T-helper 1 cell (primary cell): ENCODE measurements at regions not wholly inside any gene's neighbourhood (a gene's known extent, or its start where the extent isn't known, plus 50 kb on each side); places are given as distances from the start of the nearest gene placed in this dataset.
"Not testable (repeated sequence)": the region's sequence is repeated elsewhere in the genome, so short reads cannot be mapped to it uniquely, and the experiment has no call there.

Source experiments
- DNase-seq, 5 donors: peaks; one replicate each; pipeline ENCODE4 v3.0.0-alpha.2; 2012 to 2020

GRCh38 chr7:28330384-28331070 lies 81.8 kb upstream of the CREB5 start:
- DNase-seq, result peak in 1 of 5 donors; percentile 29

DNA sequence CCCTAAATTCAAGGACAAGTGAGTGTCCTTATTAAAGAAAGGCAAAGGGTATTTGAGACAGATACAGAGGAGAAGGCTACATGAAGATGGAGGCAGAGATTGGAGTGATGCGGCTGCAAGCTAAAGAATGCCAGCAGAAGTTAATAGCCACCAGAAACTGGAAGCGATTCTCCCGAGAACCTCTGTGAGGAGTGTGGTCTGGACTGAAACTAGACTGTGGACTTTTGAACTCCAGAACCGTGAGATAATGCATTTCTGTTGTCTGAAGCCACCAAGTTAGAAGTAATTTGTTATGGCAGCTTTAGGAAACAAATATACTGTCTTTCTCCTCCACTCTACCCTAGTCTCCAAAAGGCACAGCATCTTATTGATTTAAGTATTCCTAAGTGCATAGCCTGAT lies 80.3 kb upstream of the CREB5 start:
- no peak for DNase-seq

- not testable (repeated sequence) for DNase-seq
Measured at GRCh38 chr7:28333548-28333947, 78.8 kb upstream of the CREB5 start.

- no peak for DNase-seq
Measured at GRCh38 chr7:28336806-28337205, 75.5 kb upstream of the CREB5 start.

DNA sequence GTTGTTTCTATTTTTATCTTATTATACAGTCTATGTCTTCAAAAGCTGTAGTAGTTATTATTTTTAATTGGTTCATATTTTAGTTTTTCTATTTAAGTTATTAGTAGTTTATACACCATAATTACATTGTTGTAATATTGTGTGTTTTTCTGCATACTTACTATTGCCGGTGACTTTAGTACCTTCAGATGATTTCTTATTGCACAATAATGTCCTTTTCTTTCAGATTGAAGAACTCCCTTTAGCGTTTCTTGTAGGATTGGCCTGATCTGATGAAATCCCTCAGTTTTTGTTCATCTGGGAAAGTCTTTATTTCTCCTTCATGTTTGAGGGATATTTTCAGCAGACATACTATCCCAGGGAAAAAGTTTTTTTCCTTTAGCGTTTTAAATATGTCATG lies 74.3 kb upstream of the CREB5 start:
- DNase-seq, result no peak

- DNase-seq, result no peak
Measured at GRCh38 chr7:28343462-28343861, 68.9 kb upstream of the CREB5 start.

DNA sequence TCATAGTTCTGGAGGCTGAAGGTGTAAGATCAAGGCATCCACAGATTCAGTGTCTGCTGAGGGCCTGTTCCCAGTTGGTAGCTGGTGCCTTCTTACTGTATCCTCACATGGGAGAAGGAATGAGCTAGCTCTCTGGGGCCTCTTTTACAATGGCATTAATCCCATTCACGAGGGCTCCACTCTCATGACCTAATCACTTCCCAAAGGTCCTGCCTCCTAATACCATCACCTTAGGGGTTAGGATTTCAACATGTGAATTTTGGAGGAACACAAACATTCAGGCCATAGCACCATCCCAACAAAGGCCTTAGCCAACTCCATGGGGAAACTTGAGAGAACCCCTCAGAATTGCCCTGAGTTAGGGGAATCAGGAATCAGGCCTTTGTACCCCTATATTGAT lies 66.1 kb upstream of the CREB5 start:
- no peak for DNase-seq

DNA sequence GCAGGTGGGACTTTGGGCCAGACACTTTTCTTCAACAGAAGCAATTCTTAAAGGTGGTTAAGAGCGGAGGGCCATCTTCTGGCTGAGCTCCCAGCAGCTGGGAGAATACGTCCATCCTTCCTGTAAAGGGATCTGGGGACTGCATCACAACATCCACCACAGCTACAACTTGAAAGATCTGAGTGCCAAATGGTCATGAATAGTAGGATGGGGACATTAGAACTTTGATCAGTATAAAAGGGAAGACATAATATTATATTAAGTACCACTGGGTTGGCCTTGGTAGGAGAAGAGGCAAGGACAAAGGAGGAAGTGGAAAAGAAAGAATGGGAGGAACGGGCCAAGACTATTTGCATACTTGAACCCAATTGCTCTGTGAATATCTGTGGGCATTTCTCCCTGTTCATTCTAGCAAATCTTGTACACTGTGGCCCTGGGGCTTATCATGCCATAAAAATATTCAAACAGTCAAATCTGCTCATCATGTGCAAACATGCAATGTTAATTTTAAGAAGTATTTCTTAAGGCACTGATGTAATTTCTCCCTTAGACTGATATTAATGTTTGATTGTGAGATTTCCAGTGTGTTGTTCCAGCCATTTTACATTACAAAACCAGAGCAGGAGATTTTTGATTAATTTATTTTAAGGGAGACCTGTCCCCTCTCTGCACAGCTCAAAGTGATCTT lies 65.5 kb upstream of the CREB5 start:
- no peak for DNase-seq

DNA sequence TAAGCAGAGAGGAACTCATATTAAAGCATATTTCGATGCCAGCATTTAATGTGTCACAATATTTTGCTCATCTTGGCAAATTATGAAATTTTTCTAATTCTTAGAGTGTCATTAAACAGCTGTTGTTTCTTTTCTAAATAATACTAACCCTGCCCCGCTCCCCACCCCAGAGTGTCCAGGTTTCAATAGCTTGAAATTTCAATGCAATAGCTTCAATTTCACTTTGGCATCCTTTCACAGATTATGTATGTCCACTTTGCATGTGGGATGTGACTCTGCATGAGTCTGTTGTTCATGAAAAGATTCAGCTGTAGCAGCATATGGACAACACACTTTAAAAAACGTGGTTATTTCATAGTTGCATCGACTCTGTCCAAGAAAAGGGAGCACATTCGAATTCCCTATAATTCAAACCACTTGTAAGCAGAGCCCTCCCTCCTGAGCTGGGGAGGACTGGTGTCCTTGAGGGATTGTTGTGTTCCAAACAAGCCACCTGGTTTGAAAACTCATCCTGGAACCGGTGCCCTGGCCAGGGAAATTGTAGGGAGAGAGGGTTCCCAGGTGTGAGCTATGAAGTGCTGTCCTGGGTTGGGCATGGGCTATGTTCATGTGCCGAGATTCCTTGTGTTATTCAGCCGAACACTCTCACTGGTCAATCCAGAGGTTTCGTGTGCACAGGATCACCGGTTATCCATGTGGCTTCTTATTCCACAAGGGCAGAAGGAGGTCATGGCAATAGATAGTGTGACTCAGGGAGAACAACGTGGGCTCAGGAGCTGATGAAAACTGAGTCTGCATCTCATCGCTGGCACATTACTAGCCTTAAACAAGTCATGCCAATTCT lies 64.6 kb upstream of the CREB5 start:
- DNase-seq, result no peak

DNA sequence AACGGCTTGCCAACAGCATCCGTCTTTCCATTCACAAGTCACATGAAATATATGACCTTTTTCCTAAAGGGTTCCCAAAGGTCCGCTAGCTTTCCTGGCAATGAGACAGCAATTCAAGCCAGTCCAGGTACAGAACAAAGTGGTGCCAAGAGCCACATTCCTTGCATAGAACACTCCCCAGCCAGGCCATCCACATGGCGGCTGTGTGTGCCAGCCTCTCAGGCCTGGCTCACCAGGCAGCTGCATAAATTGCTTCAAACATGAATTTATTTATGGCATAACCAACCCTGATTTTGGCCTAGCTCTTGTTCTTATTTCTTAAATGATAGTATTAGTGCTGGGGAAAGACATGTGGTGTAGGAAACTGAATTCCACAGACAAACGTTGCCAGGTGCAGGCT lies 63.7 kb upstream of the CREB5 start:
- no peak for DNase-seq

DNA sequence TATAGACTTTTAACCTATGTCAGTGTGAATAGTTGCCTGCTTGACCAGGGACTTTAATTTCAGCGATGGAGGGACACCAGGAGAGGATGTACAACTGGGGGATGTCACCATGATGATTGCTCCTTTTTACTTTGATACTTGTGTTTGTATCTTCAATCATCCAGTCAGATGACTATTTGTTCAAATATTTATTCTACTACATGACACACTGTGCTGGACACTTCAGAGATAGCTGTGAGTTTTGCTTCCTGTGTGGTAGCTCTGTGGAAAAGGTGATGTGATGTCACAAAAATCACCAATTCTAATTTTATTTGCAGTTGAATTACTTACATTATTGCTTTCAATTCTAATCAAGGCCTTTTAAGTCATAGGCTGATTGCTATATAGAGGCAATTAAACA lies 62.7 kb upstream of the CREB5 start:
- DNase-seq, result no peak

- DNase-seq, result no peak
Measured at GRCh38 chr7:28350662-28351061, 61.7 kb upstream of the CREB5 start.

GRCh38 chr7:28351450-28351849 lies 60.9 kb upstream of the CREB5 start:
- no peak for DNase-seq

DNA sequence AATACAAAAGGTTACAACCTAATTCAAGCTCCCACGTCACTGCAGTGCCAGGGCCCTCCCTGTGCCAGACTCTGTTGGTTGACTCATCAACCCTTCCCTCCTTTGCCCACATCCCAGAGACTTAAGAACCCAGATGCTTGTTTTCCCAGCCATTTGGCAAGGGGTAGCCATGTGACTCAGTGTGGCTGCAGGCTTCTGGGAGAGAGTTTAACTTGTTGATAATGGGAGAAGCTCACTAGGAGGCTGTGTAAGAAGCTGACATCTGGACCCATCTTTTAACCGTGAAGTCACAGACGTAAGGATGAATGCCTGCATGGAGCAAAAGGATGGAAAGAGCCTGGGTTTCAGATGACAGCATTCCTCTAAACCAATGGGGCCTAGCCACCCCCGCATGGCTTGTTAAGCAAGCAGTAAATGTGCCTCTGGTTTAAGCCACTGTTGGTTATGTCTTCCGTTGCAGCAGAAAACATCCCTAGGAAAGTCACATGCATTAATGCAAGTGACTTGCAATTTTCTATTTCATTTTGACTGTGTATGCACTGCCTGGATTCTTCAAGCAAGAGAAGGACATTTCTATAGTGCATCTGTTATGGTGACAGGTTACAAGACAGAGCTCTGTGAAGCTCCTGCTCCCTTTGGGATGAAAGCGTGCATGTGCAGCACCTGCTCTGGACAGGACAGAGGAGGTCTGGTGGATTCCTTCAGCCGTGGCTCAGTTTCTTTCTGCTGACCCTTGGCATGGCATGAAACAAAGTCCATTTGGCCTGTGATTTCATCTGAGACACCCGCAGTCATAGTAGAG lies 57.5 kb upstream of the CREB5 start:
- no peak for DNase-seq

GRCh38 chr7:28355635-28356319 lies 56.5 kb upstream of the CREB5 start:
- no peak for DNase-seq

- no peak for DNase-seq
Measured at GRCh38 chr7:28356619-28357018, 55.7 kb upstream of the CREB5 start.

GRCh38 chr7:28358423-28358868 lies 53.9 kb upstream of the CREB5 start:
- no peak for DNase-seq

DNA sequence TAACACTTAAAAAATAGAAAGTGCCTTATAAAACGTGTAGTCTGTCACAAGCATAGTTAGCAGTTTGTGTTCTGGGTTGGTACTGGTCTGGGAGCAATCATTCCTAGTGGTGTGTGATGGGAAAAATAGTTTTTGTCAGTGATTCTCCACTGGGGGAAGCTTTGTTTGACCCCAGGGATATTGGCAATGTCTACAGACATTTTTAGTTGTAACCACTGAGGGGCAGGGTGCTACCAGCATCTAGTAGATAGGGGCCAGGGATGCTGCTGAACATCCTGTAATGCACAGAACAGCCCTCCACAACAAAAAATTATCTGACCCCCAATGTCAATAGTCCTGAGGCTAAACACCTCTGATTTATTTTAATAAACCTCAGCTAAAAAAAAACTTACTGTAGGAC lies 51.6 kb upstream of the CREB5 start:
- no peak for DNase-seq

GRCh38 chr7:28361551-28361950 lies 50.8 kb upstream of the CREB5 start:
- DNase-seq, result no peak

- DNase-seq, result no peak
Measured at GRCh38 chr7:28362182-28362581, 50.1 kb upstream of the CREB5 start.
